HG02642 (cell line): ENCODE measurements at regions not wholly inside any gene's neighbourhood (a gene's known extent, or its start where the extent isn't known, plus 50 kb on each side); places are given as distances from the start of the nearest gene placed in this dataset.
"Not testable (repeated sequence)": the region's sequence is repeated elsewhere in the genome, so short reads cannot be mapped to it uniquely, and the experiment has no call there.

Source experiments
- ATAC-seq: cut with Tn5 transposase; IDR thresholded peaks from one replicate; pipeline ENCODE4 v1.9.1; 2021; ENCODE audit warnings: mild to moderate bottlenecking; ENCODE audit not compliant: unreplicated experiment, poor library complexity

DNA sequence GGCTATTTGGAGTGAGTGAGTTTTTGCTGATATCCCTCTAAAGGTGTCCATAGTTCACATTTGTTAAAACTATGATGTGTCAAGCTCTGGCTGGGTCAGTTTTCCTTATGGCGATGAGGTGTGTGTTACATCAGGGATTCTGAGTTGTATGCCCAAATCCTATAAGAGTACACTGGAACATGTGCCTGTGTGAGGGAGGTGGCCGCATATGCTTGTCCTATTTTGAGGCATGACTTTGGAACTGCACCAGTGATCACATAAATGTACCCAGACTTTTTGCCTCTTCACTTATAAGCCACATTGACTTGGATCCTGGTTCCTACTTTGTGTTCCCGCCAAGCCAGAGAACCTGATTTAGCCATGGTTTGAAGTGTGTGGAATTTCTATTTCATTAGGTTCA, 140.3 kb upstream of the RXFP2 start:
- ATAC-seq, result no peak

DNA sequence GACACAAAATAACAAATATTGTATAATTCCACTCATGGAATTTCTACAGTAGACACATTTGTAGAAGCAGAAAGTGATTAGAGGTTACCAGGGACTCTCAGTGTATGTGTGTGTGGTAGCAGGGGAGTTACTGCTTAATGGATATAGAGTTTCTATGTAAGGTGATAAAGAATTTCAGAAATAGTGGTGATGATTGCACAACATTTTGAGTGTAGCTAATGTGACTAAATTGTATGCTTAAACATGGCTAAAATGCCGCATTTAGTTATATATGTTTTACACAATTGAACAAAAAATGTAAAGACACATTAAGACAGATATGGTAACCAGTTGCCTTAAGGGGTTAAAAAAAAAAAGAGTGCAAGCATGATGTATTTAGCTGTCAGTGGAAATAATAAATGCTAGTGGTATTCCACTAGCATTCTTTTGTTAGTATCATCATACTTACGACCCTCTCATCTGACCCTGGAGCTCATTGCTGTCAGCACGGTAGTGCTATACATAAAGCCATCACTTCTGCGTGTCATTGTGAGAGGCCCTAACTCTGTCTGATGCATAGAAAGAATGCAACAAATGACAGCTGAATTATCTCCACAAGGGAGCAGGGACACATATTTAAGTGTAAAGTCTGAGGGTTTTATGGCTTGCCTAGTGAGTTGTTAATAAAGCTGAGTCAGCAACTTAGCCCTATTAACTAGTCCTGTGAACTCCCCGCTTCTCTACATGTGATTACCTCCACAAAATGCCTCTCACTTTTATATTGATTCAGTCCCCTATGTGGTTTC, 134.1 kb upstream of the RXFP2 start:
- no peak for ATAC-seq

GRCh38 chr13:31607531-31607930, 131.8 kb upstream of the RXFP2 start:
- ATAC-seq, result not testable (repeated sequence)

DNA sequence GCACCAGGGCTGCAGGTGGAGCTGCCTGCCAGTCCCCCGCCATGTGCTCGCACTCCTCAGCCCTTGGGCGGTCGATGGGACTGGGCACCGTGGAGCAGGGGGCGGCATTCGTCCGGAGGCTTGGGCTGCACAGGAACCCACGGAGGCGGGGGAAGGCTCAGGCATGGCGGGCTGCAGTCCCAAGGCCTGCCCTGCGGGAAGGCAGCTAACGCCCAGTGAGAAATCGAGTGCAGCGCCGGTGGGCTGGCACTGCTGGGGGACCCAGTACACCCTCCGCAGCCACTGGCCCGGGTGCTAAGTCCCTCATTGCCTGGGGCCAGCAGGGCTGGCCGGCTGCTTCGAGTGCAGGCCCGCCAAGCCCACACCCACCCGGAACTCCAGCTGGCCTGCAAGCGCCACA, 130.5 kb upstream of the RXFP2 start:
- not testable (repeated sequence) for ATAC-seq

DNA sequence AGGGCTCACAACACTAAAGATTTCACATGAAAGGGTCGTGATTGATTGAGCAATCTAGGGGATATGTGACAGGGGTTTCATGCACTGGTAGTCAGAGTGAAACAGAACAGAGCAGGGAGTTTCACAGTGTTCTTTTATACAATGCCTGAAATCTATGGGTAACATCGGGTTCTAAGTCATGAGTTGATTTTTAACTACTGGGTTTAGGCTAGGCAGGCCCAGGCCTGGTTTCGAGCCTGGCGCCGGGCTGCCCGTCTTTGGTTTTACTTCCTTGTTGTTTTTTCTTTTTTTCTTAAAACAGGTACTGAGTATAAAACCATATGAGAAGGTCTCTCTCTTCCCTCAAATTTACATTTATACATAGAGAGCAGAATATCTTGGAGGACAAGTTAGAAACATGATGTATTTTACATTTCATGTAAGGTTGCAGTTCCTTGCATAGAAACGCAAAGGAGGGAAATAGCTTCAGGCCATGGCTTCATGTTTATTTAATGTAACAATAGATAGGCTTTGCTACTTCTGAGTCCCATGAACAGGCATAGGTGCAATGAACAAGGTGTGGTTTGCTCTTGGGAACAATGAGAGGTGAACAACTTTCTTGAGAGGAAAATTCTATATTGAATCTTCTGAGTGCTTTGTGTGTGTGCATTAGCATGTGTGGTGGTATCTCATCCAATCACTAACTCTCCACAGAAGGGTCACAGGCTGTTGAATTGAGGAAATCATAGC, 128.9 kb upstream of the RXFP2 start:
- no peak for ATAC-seq

DNA sequence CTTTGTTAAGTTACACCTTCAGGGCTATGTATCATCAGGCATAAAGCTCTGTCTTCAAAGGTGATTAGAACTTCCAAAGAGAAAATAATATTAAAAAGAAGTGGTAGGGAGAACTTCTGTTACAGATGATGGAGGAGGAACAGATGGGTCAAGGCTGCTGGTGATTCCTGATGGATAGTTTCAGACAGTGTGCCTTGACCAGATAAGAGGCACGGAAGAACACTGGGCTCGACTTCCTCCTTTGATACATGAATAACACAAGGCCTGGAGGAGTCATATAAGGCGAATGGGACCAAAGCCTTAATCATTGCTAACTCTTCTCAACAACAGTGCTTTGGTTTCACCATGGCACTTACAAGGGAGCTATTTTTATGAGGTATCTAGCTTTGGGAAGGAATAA, 128.1 kb upstream of the RXFP2 start:
- no peak for ATAC-seq

GRCh38 chr13:31614073-31614472, 125.3 kb upstream of the RXFP2 start:
- ATAC-seq, result no peak

GRCh38 chr13:31614704-31615103, 124.6 kb upstream of the RXFP2 start:
- ATAC-seq, result no peak

GRCh38 chr13:31625115-31625514, 114.2 kb upstream of the RXFP2 start:
- ATAC-seq, result no peak

GRCh38 chr13:31627097-31627845, 112.1 kb upstream of the RXFP2 start:
- no peak for ATAC-seq

DNA sequence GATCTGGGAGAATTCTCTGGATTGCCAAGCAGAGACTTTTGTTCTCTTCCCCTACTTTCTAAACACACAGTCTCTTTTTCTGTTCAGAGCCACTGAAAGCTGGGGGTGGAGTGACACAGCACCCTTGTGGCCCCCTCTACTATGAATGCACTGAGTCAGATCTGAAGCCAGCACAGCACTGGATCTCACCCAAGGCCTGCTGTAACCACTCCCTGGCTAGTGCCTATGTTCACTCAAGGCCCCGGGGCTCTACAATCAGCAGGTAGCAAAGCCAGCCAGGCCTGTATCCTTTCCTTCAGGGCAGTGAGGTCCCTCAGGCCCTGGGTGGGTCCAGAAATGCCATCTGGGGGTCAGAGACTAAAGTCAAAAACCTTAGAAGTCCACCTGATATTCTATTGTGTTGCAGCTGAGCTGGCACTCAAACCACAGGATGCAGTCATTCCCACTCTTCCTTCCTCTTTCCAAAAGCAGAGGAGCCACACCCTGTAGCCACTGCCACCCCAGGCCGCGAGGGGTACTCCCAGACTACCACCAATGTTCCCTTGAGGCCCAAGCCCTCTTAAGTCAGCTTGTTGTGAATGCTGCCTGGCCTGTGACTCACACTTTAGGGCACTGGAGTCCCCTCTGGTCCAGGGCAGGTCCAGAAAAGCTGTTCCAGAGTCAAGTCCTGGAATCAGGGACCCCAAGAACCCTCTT, 110.1 kb upstream of the RXFP2 start:
- ATAC-seq, result no peak

DNA sequence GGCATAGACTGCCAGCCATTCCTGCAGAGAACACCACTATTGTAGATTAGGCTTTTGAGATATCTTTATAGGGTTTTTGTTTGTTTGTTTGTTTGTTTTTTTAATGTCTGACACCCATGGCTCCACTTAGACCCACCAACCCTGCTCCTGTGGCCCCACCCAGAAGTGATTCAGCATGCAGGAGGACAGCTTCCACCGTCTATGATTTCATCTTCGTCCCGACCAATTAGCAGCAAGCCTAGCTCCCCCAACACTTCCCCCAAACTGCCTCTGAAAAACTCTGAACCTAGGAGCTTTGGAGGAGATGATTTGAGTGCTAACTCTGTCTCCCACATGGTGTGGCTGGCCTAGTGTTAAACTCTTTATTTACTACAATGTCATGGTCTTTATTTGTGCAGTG, 108.3 kb upstream of the RXFP2 start:
- no peak for ATAC-seq

GRCh38 chr13:31631746-31632145, 107.6 kb upstream of the RXFP2 start:
- no peak for ATAC-seq

DNA sequence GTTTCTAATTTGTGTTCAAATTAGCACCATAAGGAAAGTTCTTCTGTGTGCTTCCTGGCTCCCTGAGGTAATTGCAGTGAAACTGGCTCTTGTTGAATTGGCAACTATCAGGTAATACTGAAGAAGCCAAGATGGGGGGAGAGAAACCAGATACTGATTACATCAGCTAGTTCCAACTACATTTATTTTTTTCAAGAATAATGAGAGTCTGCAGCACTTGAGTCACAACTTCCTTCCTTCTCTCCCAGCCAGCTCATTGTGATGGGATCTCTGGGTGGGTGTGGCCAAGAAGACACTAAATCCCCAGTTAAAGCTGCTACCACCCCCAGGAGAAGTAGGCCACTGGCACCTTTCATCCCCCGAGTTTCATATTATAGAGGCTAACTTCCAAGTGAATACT, 100.7 kb upstream of the RXFP2 start:
- ATAC-seq, result no peak

- no peak for ATAC-seq
These were observed 99.7 kb upstream of the RXFP2 start for GRCh38 chr13:31639443-31640163.

GRCh38 chr13:31649766-31650165, 89.6 kb upstream of the RXFP2 start:
- no peak for ATAC-seq

DNA sequence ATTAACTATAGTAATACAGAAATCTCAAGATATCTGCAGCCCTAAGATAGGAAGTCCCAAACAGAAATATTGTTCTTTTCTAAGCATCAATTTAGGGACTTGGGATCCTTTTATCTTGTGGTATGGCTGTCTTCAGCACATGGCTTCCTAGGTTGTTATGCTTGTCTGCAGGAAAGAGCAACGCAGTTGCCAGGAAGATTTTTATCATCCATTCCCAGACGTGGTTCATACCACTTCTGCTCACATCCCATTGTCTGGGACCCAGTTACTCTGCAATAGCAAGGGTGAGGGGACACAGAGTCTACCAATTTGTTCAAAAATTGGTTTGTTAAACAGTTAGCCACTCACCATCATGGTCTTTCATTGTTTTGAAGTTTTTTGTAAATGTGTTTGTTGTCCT, 85.6 kb upstream of the RXFP2 start:
- ATAC-seq, result no peak

- no peak for ATAC-seq
These were observed 75.3 kb upstream of the RXFP2 start for GRCh38 chr13:31663880-31664585.

GRCh38 chr13:31670831-31671617, 68.3 kb upstream of the RXFP2 start:
- ATAC-seq, result no peak
